ENCODE measurements at regions not wholly inside any gene's neighbourhood (a gene's known extent, or its start where the extent isn't known, plus 50 kb on each side); places are given as distances from the start of the nearest gene placed in this dataset.
A peak's percentile ranks its signal among the peaks of the same experiment; 100 is the strongest.

- no peak for TF ChIP-seq CTCF (IDR thresholded peaks at IDR 0.05; ENCODE audit: insufficient read depth, low read length, severe bottlenecking)
- peak; percentile 88 for FAIRE-seq
- peak; percentile 22 for DNase-seq (ENCODE audit: low read depth)
- Histone ChIP-seq H3K4me3 (ENCODE audit: low read depth, low read length) (no peak overlapping the region), H3K27me3 (ENCODE audit: control insufficient read depth, insufficient read depth, low read length) (no peaks in the 10 kb centered on the region), H3K36me3 (ENCODE audit: control insufficient read depth, insufficient read depth, low read length) (no peaks in the 10 kb centered on the region)
Observed at GRCh38 chr16:88282564-88283395, 100.0 kb upstream of the ZNF469 start.

GRCh38 chr16:88283596-88283995 lies 99.2 kb upstream of the ZNF469 start:
- TF ChIP-seq CTCF (IDR thresholded peaks at IDR 0.05; ENCODE audit: insufficient read depth, low read length, severe bottlenecking): no peak
- no peak overlapping the region for H3K4me3 ChIP-seq (ENCODE audit: low read depth, low read length)

DNA sequence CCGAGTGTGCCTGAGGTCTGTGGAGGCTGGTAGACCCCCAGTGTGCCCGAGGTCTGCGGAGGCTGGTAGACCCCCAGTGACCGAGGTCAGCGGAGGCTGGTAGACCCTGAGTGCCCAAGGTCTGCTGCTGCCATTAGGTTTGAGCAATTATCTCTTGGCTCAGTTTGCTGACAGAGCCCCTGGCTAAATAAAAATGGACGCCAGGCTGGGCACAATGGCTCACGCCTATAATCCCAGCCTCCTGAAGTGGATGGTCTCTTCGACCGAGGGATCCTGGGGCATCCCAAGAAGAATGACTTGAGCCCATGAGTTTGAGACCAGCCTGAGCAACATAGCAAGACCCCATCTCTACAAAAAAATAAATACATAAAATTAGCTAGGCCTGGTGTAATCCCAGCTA lies 98.7 kb upstream of the ZNF469 start:
- FAIRE-seq: no peak
- no peak for DNase-seq (ENCODE audit: low read depth)
- TF ChIP-seq CTCF (IDR thresholded peaks at IDR 0.05; ENCODE audit: insufficient read depth, low read length, severe bottlenecking): no peak
- Histone ChIP-seq H3K27me3 (ENCODE audit: control insufficient read depth, insufficient read depth, low read length) (no peaks in the 10 kb centered on the region), H3K4me3 (ENCODE audit: low read depth, low read length) (no peak overlapping the region), H3K36me3 (ENCODE audit: control insufficient read depth, insufficient read depth, low read length) (no peaks in the 10 kb centered on the region)

More at GRCh38 chr16:88283596-88283995, 99.2 kb upstream of the ZNF469 start:
- Histone ChIP-seq H3K27me3 (ENCODE audit: control insufficient read depth, insufficient read depth, low read length) (no peaks in the 10 kb centered on the region), H3K36me3 (ENCODE audit: control insufficient read depth, insufficient read depth, low read length) (no peaks in the 10 kb centered on the region)
- no peak for DNase-seq (ENCODE audit: low read depth)
- FAIRE-seq: no peak

GRCh38 chr16:88284626-88285513 lies 97.9 kb upstream of the ZNF469 start:
- TF ChIP-seq CTCF (IDR thresholded peaks at IDR 0.05; ENCODE audit: insufficient read depth, low read length, severe bottlenecking): no peak
- H3K4me3 ChIP-seq (ENCODE audit: low read depth, low read length): no peak overlapping the region
- H3K27me3 ChIP-seq (ENCODE audit: control insufficient read depth, insufficient read depth, low read length): no peaks in the 10 kb centered on the region
- no peaks in the 10 kb centered on the region for H3K36me3 ChIP-seq (ENCODE audit: control insufficient read depth, insufficient read depth, low read length)
- FAIRE-seq: no peak
- no peak for DNase-seq (ENCODE audit: low read depth)

DNA sequence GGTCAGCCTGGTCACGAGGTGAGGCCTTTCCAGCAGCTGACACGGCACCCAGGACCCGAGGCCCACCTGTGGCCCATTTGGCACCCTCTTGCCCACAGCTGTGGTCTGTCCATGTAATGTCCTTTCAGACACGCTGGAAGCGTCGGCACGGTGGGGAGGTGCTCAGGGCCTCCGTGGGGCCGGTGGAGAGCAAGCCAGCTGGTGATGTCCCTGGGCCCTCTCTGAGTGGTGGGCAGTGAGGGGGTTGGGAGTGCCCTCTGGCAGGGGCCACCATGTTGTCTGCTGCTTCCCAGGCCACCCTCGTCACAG lies 97.3 kb upstream of the ZNF469 start:
- H3K4me3 ChIP-seq (ENCODE audit: low read depth, low read length): no peak overlapping the region
- DNase-seq (ENCODE audit: low read depth) (no peak), FAIRE-seq (no peak)
- no peaks in the 10 kb centered on the region for H3K36me3 ChIP-seq (ENCODE audit: control insufficient read depth, insufficient read depth, low read length)
- TF ChIP-seq CTCF (IDR thresholded peaks at IDR 0.05; ENCODE audit: insufficient read depth, low read length, severe bottlenecking): no peak
- no peaks in the 10 kb centered on the region for H3K27me3 ChIP-seq (ENCODE audit: control insufficient read depth, insufficient read depth, low read length)

Data from bronchial epithelial cell (primary cell).